NCI-H69 (cell line): ENCODE measurements at regions not wholly inside any gene's neighbourhood (a gene's known extent, or its start where the extent isn't known, plus 50 kb on each side); places are given as distances from the start of the nearest gene placed in this dataset.
"Not testable (repeated sequence)": the region's sequence is repeated elsewhere in the genome, so short reads cannot be mapped to it uniquely, and the experiment has no call there.

Experiments used
- DNase-seq: peaks from one replicate; lab custom pipeline; 2025; lab: John Stamatoyannopoulos, UW

- DNase-seq, result no peak
These were observed 418.6 kb upstream of the ZMIZ1 start for GRCh38 chr10:78650122-78650521.

DNA sequence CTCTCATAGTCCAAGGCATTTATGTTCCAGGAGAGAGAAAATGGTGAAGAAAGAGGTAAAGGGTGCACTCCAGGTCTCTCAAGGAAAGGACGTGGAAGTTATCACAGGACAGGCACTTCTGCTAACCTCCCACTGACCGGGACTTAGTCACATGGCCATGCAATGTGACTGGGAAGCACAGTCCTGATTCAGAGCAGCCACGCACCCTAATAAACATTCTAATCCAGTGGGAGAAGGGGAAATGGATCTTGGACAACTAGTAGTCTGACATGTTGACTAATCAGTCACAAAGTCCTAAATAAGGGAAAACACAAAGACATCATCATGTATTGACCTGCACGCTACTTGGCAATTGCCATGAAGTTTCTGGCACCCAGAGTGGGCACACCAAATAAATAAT is 417.5 kb upstream of the ZMIZ1 start:
- DNase-seq, result no peak

DNA sequence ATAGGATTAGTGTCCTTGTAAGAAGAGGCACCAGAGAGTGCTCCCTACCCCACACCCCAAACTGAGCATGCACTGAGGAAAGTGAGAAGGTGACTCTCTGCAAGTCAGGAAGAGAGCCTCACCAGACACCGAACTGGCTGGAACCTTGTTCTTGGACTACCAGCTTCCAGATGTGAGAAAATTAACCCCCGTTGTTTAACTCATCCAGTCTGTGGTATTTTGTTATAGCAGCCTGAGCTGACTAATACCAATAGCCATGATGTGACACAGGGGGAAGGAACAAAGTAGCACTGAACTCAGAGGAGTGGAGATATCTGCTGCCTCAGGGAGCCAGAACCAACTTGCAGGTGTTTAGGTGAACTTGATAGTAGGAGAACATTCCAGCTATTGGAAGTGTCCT is 415.2 kb upstream of the ZMIZ1 start:
- no peak for DNase-seq

- no peak for DNase-seq
These were observed 414.6 kb upstream of the ZMIZ1 start for GRCh38 chr10:78654047-78654590.

GRCh38 chr10:78655979-78656378 is 412.8 kb upstream of the ZMIZ1 start:
- peak; percentile 67 for DNase-seq

GRCh38 chr10:78656417-78657162 is 412.2 kb upstream of the ZMIZ1 start:
- DNase-seq, result peak; percentile 90

DNA sequence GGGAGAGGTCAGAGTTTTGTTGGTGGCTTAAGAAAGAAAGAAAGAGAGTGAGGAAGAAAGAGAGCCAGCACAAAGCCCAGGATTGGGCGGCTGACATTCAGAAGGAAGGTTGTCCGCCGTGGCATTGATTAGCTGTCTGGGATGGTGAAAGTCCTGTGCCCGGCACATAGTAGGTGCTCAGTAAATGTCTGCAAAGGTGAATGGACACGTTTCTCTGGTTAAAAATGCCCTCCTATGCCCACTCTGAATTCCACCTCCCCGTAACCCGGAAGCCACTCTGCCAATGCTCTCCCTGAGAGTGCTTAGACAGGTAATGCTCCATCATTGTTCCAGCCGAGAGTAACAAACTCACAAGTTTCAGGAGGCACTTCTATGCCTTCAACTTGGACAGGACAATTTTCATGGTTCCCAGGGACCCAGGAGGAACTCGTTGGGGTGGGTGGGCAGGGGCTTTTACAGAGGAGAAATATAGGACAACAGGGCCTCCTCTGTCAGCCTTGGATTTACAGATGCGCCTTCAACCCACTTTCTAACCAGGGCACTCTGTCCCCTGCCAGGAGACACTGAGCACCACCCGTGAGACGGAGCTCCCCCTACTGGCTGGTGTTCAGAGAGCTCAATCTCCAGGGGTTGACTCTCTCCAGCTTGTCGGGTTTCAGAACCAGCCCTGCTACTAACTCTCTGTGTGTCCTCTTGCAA is 411.5 kb upstream of the ZMIZ1 start:
- peak; percentile 77 for DNase-seq

DNA sequence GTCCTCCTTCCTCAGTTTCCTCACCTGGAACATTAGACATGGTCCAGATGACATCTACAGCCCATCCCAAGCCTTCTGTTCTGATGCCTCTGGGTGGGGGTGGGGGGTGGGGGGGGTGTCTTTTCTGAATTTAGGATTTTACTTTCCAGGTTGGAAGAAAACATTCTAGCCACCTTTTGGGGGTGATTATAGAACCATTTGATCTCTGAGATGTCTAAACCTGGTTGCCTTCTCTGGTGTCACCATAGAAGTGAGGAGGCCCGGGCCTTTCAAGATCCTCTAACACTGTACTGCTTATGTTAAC is 411.0 kb upstream of the ZMIZ1 start:
- no peak for DNase-seq

DNA sequence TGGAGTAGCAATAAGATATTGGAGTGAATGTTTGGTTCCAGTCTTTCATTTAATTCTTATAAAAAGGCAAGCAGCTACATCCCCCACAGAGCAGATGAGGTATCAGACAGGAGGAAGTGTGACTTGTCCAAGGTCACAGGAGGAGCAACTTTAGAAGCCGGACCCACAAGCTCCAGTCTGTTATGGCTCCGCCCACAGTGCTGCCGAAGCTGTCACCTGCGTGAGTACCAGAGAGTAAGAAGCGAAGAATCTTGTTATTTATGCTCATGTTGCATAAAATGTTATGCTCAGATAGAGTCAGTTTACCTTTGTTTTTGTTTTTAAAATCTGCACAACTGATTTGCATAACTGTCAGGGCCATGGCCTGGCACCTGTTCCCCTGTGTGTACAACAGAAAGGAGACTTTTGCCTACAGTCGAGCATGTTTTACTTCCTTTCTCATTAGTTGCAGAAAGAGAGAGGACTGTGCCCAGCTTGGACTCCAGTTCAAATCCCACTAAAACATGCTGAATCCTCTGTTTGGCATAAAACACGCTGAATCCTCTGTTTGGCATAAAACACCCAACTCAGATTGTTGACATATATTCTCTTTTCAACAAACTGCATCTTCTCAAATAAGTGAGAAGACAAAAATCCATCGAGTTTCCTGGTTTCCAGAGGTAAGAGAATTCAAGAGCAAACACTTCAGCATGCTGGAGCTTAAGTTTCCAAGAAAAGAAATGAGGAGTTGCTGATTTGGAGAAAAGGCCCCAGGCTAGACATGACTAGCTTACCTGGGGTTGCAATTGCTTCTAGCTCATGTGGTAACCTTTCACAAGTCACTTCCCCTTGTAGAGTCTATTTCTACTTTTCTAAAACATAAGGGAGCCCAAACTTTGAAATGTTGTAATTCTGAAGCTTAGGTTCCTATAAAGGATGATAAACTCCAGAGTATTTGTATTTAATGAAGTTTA is 409.8 kb upstream of the ZMIZ1 start:
- no peak for DNase-seq

GRCh38 chr10:78659598-78659967 is 409.2 kb upstream of the ZMIZ1 start:
- no peak for DNase-seq

GRCh38 chr10:78660446-78661106 is 408.2 kb upstream of the ZMIZ1 start:
- DNase-seq, result no peak

GRCh38 chr10:78663721-78664120 is 405.0 kb upstream of the ZMIZ1 start:
- DNase-seq, result peak; percentile 95

GRCh38 chr10:78664929-78665553 is 403.7 kb upstream of the ZMIZ1 start:
- DNase-seq, result peak; percentile 12

DNA sequence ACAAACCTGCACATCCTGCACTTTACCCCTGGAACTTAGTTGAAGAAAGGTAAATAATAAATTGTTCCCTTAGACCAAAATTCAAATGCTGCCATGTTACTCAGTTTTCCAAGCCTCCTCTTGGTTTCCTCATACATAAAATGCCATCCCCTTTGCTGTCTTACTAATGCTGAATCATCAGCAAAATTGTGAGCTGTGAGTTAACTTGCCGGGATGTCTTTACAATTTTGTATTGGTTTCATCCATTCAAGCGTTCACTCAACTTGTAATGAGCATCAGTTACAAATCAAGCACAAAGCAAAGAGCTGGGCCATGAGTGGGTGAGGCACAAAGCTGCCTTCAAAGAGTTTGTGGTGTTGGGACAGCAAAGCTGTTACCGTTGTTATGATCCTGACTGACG is 395.8 kb upstream of the ZMIZ1 start:
- no peak for DNase-seq

DNA sequence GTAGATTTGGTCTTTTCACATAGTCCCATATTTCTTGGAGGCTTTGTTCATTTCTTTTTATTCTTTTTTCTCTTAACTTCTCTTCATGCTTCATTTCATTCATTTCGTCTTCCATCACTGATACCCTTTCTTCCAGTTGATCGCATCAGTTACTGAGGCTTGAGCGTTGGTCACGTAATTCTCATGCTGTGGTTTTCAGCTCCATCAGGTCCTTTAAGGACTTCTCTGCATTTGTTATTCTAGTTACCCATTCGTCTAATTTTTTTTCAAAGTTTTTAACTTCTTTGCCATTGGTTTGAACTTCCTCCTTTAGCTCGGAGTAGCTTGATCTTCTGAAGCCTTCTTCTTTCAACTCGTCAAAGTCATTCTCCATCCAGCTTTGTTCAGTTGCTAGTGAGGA is 387.6 kb upstream of the ZMIZ1 start:
- not testable (repeated sequence) for DNase-seq

GRCh38 chr10:78681986-78682385 is 386.8 kb upstream of the ZMIZ1 start:
- DNase-seq, result not testable (repeated sequence)

DNA sequence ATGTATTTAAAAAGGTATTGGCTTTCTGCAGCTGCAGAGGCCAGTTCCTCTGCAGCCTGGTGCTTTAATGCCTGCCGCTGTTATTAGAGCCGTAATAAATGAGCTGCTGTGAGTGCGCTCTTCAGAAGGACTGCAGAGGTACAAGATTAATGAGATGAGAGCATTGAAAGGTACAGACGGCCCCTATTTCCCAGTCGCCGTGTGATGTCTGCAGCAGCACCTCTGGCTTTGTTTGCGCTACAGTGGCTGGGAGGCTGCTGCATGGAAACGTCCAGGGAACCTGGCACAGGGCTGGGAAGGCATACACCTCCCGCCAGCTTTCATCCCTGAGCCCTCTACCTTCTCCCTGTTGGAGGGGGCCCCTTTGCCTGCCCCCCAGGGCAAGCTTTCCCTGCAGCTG is 383.8 kb upstream of the ZMIZ1 start:
- peak; percentile 85 for DNase-seq

DNA sequence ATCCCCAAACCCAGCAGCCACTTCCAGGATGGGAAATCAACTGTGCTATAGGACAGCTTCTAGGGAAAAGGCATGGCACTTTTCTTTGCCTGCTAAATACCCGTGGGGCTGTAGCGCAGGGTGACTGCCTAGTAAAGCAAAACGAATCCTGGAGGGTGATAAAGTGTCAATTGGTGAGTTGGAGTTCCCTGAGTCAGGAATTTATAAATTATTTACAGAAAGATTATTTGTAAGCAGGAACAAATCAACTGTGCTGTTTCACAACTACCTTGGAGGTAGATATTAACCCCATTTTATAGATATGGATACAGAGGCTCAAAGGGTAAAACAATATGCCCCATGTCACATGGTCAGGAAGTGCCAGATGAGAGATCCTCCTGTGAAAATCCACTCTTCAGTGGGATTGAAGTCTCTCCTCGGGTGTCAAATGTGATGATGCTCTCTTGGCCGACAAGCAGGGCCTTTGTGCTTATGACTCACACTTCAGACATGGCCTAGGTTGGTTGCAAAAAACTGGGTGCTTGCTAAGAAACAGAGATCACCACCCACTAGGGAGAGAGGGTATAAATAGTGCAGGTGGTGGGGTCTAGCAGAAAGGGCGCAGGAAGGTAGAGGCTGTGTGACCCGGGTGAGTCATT is 383.2 kb upstream of the ZMIZ1 start:
- DNase-seq, result no peak

- DNase-seq, result no peak
These were observed 382.2 kb upstream of the ZMIZ1 start for GRCh38 chr10:78686444-78687060.

DNA sequence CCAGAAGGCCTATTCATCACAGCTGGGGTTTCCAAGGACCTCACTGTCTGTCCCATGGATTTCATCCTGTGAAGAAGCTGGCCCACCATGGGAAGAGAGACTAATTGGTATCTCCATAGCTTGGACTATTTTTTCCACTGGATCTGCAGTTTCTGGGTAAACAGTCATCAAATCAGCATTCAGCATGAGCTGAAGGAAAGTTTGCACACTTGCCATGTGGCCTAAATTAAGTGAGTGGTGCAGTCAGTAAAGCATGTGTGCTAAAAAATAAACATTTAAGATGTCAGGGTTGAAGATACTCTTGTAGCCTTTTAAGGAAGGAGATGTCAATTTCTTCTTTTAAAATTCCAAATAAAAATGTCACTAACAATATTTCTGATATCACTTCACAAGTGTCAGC is 381.1 kb upstream of the ZMIZ1 start:
- DNase-seq, result no peak
